ENCODE measurements at regions not wholly inside any gene's neighbourhood (a gene's known extent, or its start where the extent isn't known, plus 50 kb on each side); places are given as distances from the start of the nearest gene placed in this dataset.

DNA sequence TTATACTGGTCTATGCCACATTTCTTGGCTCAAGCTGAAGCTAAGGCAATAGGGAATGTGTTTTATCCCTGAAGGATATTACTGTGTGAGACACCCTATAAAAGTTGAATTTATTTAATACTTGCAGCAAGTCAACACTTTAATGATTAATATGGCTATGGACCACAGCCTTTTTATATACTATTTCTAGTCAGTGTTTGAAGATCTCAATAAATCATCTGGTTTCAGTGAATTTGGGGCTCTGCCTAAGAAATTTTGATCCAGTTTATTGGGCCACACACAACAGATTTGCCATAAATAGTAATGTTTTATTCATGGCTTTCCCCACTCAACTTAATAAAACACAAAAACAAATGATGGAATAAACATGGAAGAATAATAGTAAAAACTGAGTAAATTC is 698.3 kb downstream of the ADGRL2 start:
- TF ChIP-seq, protein P1, sequence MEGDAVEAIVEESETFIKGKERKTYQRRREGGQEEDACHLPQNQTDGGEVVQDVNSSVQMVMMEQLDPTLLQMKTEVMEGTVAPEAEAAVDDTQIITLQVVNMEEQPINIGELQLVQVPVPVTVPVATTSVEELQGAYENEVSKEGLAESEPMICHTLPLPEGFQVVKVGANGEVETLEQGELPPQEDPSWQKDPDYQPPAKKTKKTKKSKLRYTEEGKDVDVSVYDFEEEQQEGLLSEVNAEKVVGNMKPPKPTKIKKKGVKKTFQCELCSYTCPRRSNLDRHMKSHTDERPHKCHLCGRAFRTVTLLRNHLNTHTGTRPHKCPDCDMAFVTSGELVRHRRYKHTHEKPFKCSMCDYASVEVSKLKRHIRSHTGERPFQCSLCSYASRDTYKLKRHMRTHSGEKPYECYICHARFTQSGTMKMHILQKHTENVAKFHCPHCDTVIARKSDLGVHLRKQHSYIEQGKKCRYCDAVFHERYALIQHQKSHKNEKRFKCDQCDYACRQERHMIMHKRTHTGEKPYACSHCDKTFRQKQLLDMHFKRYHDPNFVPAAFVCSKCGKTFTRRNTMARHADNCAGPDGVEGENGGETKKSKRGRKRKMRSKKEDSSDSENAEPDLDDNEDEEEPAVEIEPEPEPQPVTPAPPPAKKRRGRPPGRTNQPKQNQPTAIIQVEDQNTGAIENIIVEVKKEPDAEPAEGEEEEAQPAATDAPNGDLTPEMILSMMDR (conservative IDR thresholded peaks at IDR 0.05; ENCODE audit: low read depth, low read length), result no peak
- TF ChIP-seq RFX5 (IDR thresholded peaks at IDR 0.05; ENCODE audit: low read depth, low read length) (no peak), POLR2A (IDR thresholded peaks at IDR 0.05; ENCODE audit: low read depth, low read length) (no peak), MAZ (IDR thresholded peaks at IDR 0.05; ENCODE audit: borderline replicate concordance, low read depth, low read length) (no peak), FOS (IDR thresholded peaks at IDR 0.05; ENCODE audit: low read depth, low read length) (no peak), CEBPB (IDR thresholded peaks at IDR 0.05; ENCODE audit: low read depth, low read length) (no peak), CHD1 (IDR thresholded peaks at IDR 0.05; ENCODE audit: low read depth, low read length) (no peak)
- TF ChIP-seq, protein P2, sequence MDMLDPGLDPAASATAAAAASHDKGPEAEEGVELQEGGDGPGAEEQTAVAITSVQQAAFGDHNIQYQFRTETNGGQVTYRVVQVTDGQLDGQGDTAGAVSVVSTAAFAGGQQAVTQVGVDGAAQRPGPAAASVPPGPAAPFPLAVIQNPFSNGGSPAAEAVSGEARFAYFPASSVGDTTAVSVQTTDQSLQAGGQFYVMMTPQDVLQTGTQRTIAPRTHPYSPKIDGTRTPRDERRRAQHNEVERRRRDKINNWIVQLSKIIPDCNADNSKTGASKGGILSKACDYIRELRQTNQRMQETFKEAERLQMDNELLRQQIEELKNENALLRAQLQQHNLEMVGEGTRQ (IDR thresholded peaks at IDR 0.05; ENCODE audit: low read depth, low read length), result no peak
